AG08396 (cell line): ENCODE measurements at regions not wholly inside any gene's neighbourhood (a gene's known extent, or its start where the extent isn't known, plus 50 kb on each side); places are given as distances from the start of the nearest gene placed in this dataset.
A peak's percentile ranks its signal among the peaks of the same experiment; 100 is the strongest.

ENCODE experiments used
- DNase-seq: peaks from one replicate; pipeline ENCODE4 v3.0.0; 2012; ENCODE audit warnings: low spot score, mixed read lengths

GRCh38 chr2:53448086-53448485 lies 319.5 kb upstream of the CHAC2 start:
- no peak for DNase-seq

GRCh38 chr2:53445383-53446070 lies 322.1 kb upstream of the CHAC2 start:
- no peak for DNase-seq

- no peak for DNase-seq
Observed at GRCh38 chr2:53442783-53443182, 324.8 kb upstream of the CHAC2 start.

GRCh38 chr2:53442093-53442492 lies 325.5 kb upstream of the CHAC2 start:
- no peak for DNase-seq

GRCh38 chr2:53438692-53439091 lies 328.9 kb upstream of the CHAC2 start:
- no peak for DNase-seq

GRCh38 chr2:53438100-53438499 lies 329.5 kb upstream of the CHAC2 start:
- DNase-seq, result no peak

- DNase-seq, result no peak
Observed at GRCh38 chr2:53437371-53437770, 330.2 kb upstream of the CHAC2 start.

GRCh38 chr2:53436882-53437281 lies 330.7 kb upstream of the CHAC2 start:
- no peak for DNase-seq

- no peak for DNase-seq
Observed at GRCh38 chr2:53435610-53436009, 332.0 kb upstream of the CHAC2 start.

GRCh38 chr2:53434466-53434865 lies 333.1 kb upstream of the CHAC2 start:
- no peak for DNase-seq

- DNase-seq, result no peak
Observed at GRCh38 chr2:53432936-53433335, 334.7 kb upstream of the CHAC2 start.

- no peak for DNase-seq
Observed at GRCh38 chr2:53429901-53430300, 337.7 kb upstream of the CHAC2 start.

GRCh38 chr2:53424902-53425301 lies 342.7 kb upstream of the CHAC2 start:
- no peak for DNase-seq

- no peak for DNase-seq
Observed at GRCh38 chr2:53423465-53423864, 344.1 kb upstream of the CHAC2 start.

- DNase-seq, result peak; percentile 48
Observed at GRCh38 chr2:53422979-53423378, 344.6 kb upstream of the CHAC2 start.

- DNase-seq, result no peak
Observed at GRCh38 chr2:53417385-53417784, 350.2 kb upstream of the CHAC2 start.

GRCh38 chr2:53407363-53408080 lies 360.1 kb upstream of the CHAC2 start:
- DNase-seq, result no peak

GRCh38 chr2:53403792-53404413 lies 363.7 kb upstream of the CHAC2 start:
- peak; percentile 12 for DNase-seq

- DNase-seq, result no peak
Observed at GRCh38 chr2:53397085-53397484, 370.5 kb upstream of the CHAC2 start.

- DNase-seq, result no peak
Observed at GRCh38 chr2:53381271-53381670, 386.3 kb upstream of the CHAC2 start.

- no peak for DNase-seq
Observed at GRCh38 chr2:53379547-53379946, 388.1 kb upstream of the CHAC2 start.

GRCh38 chr2:53378791-53379190 lies 388.8 kb upstream of the CHAC2 start:
- no peak for DNase-seq

GRCh38 chr2:53373126-53373525 lies 394.5 kb upstream of the CHAC2 start:
- DNase-seq, result no peak
